HL-60 (cell line): ENCODE measurements at regions not wholly inside any gene's neighbourhood (a gene's known extent, or its start where the extent isn't known, plus 50 kb on each side); places are given as distances from the start of the nearest gene placed in this dataset.

ENCODE experiments used
- DNase-seq, 2 experiments: peaks; one replicate each; pipeline ENCODE4 v3.0.0-alpha.2; 2010 to 2020; ENCODE audit warnings: low read depth in 1 of 2, low spot score in 1 of 2
- H3K27ac ChIP-seq: fragments of 250-450 bp; sonication (Bioruptor Pico); replicated peaks from 2 replicates; pipeline ENCODE4 v1.5.1; 2020; ENCODE audit warnings: mild to moderate bottlenecking, moderate library complexity
- H3K27me3 ChIP-seq: fragments of 250-450 bp; sonication (Bioruptor Pico); 2 replicates; pipeline ENCODE4 v1.5.1; 2021; ENCODE audit warnings: mild to moderate bottlenecking, moderate library complexity; ENCODE audit not compliant: insufficient read depth, poor library complexity, severe bottlenecking
- H3K4me3 ChIP-seq: replicated peaks from 2 replicates; pipeline ENCODE4 v1.5.1; 2011; ENCODE audit warnings: mild to moderate bottlenecking, control low read depth, low read length; ENCODE audit not compliant: insufficient read depth
- GABPA ChIP-seq: IDR thresholded peaks from 2 replicates; pipeline ENCODE4 v1.6.1; 2012; ENCODE audit warnings: low read depth
- POLR2AphosphoS5 ChIP-seq: IDR thresholded peaks from 2 replicates; pipeline ENCODE4 v1.6.1; 2012; ENCODE audit warnings: low read depth
- SPI1 ChIP-seq: IDR thresholded peaks from 2 replicates; pipeline ENCODE4 v1.6.1; 2012; ENCODE audit warnings: low read depth, mild to moderate bottlenecking, borderline replicate concordance
- TF ChIP-seq, protein P1 (sequence below): IDR thresholded peaks from 2 replicates; pipeline ENCODE4 v1.6.1; 2012; ENCODE audit warnings: low read depth; ENCODE audit not compliant: insufficient replicate concordance
- TF ChIP-seq, protein P2 (sequence below): IDR thresholded peaks from one replicate; pipeline ENCODE4 v1.5.1; 2011; ENCODE audit warnings: low read length, control low read depth, inconsistent platforms; ENCODE audit not compliant: insufficient read depth

DNA sequence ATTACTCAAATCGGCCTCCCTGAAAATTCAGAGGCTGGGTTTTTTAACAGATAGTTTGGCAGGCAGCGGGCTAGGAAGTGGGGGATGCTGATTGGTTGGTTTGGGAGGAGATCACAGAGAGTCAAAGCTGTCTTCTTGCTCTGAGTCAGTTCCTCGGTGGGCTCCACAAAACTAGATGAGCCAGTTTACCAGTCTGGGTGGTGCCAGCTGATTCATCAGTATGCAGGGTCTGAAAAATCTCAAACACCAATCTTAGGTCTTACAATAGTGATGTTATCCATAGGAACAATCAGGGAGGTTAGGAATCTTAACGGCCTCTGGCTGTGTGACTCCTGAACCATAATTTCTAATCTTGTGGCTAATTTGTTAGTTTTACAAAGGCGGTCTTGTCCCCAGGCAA lies 190.7 kb downstream of the C6orf118 start:
- no peak for TF ChIP-seq SPI1
- TF ChIP-seq POLR2AphosphoS5, result no peak
- TF ChIP-seq, protein P1, sequence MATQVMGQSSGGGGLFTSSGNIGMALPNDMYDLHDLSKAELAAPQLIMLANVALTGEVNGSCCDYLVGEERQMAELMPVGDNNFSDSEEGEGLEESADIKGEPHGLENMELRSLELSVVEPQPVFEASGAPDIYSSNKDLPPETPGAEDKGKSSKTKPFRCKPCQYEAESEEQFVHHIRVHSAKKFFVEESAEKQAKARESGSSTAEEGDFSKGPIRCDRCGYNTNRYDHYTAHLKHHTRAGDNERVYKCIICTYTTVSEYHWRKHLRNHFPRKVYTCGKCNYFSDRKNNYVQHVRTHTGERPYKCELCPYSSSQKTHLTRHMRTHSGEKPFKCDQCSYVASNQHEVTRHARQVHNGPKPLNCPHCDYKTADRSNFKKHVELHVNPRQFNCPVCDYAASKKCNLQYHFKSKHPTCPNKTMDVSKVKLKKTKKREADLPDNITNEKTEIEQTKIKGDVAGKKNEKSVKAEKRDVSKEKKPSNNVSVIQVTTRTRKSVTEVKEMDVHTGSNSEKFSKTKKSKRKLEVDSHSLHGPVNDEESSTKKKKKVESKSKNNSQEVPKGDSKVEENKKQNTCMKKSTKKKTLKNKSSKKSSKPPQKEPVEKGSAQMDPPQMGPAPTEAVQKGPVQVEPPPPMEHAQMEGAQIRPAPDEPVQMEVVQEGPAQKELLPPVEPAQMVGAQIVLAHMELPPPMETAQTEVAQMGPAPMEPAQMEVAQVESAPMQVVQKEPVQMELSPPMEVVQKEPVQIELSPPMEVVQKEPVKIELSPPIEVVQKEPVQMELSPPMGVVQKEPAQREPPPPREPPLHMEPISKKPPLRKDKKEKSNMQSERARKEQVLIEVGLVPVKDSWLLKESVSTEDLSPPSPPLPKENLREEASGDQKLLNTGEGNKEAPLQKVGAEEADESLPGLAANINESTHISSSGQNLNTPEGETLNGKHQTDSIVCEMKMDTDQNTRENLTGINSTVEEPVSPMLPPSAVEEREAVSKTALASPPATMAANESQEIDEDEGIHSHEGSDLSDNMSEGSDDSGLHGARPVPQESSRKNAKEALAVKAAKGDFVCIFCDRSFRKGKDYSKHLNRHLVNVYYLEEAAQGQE, result no peak
- no peak overlapping the region for H3K27ac ChIP-seq
- no peak overlapping the region for H3K4me3 ChIP-seq
- H3K27me3 ChIP-seq, result no peaks in the 10 kb centered on the region
- no peak for DNase-seq

DNA sequence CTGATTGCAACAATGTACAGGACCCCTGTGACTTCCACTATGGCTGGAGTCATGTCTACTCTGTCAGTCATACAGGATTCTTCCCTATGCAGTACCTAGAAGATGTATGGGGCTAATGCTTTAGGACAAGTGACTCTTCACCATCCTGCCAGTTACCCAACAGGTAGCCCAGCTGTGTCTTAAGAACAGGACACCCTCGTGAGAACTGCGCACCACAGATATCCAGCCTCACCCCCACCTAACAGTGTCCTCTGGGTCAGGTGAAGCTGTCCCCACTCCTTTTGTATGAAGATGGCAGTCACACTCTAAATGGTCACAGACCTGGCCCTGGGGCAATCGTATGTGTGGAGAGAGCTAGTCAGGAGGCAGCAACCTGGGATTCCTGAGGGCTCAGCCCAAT lies 191.6 kb downstream of the C6orf118 start:
- TF ChIP-seq, protein P1, result no peak
- TF ChIP-seq POLR2AphosphoS5 (no peak), SPI1 (no peak), GABPA (no peak)
- TF ChIP-seq, protein P2, sequence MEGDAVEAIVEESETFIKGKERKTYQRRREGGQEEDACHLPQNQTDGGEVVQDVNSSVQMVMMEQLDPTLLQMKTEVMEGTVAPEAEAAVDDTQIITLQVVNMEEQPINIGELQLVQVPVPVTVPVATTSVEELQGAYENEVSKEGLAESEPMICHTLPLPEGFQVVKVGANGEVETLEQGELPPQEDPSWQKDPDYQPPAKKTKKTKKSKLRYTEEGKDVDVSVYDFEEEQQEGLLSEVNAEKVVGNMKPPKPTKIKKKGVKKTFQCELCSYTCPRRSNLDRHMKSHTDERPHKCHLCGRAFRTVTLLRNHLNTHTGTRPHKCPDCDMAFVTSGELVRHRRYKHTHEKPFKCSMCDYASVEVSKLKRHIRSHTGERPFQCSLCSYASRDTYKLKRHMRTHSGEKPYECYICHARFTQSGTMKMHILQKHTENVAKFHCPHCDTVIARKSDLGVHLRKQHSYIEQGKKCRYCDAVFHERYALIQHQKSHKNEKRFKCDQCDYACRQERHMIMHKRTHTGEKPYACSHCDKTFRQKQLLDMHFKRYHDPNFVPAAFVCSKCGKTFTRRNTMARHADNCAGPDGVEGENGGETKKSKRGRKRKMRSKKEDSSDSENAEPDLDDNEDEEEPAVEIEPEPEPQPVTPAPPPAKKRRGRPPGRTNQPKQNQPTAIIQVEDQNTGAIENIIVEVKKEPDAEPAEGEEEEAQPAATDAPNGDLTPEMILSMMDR, result no peak
- no peak overlapping the region for H3K27ac ChIP-seq
- no peak for DNase-seq
- no peaks in the 10 kb centered on the region for H3K27me3 ChIP-seq
- H3K4me3 ChIP-seq, result no peak overlapping the region

DNA sequence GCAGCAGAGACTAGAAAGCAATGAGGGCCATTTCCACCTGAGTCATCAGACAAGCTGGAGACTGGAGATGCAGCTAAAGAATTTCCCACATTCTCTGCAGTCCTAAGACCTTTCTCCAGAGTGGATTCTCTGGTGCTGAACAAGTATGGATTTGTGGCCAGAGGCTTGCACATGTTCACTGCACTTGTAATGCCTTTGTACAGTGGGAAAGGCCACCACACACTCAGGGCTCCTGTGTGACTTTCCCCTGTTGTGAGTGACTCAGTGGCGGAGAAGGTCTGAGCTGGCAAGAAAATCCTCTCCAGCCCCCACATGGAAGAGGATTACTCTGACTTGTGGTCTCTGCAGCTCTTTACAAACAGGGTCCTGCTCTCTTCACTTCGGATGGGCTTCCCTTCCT lies 192.3 kb downstream of the C6orf118 start:
- no peak for TF ChIP-seq SPI1
- TF ChIP-seq GABPA, result no peak
- TF ChIP-seq, protein P2, result no peak
- TF ChIP-seq, protein P1, result no peak
- no peak for TF ChIP-seq POLR2AphosphoS5
- Histone ChIP-seq H3K4me3 (no peak overlapping the region), H3K27ac (no peak overlapping the region), H3K27me3 (no peaks in the 10 kb centered on the region)
- no peak for DNase-seq

DNA sequence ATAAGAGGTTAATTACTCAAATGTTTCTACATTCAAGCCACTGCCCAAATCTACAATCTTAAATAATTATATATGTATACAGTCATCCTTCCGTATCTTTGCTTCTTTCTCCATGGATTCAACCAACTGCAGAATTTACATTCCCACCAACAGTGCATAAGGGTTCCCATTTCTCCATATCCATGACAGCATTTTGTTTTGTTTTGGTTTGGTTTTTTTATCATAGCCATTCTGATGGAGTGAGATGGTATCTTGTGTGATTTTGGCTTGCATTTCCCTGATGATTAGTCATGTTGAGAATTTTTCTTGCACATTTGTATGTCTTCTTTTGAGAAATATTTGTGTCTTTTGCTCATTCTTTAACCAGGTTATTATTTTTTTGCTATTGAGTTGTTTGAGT lies 198.5 kb downstream of the C6orf118 start:
- Histone ChIP-seq H3K27ac (no peak overlapping the region), H3K27me3 (no peaks in the 10 kb centered on the region), H3K4me3 (no peak overlapping the region)
- DNase-seq, result no peak
- TF ChIP-seq, protein P2, result no peak
- TF ChIP-seq GABPA (no peak), POLR2AphosphoS5 (no peak)
